Dendritic cell treated with granulocyte-macrophage colony-stimulating factor and Interleukin-4, amounts not matched to agents 40 ng/mL and 50 ng/mL, for 4 days (primary cell): ENCODE measurements at regions not wholly inside any gene's neighbourhood (a gene's known extent, or its start where the extent isn't known, plus 50 kb on each side); places are given as distances from the start of the nearest gene placed in this dataset.

ENCODE experiments used
- H3K27ac Mint-ChIP-seq: one replicate; pipeline ENCODE4 v1.8.0; 2022; ENCODE audit warnings: mild to moderate bottlenecking, mixed read lengths
- H3K27me3 Mint-ChIP-seq: one replicate; pipeline ENCODE4 v1.8.0; 2022; ENCODE audit warnings: mild to moderate bottlenecking, mixed read lengths
- H3K36me3 Mint-ChIP-seq: one replicate; pipeline ENCODE4 v1.8.0; 2022; ENCODE audit warnings: low read depth, mixed read lengths
- H3K4me1 Mint-ChIP-seq: one replicate; pipeline ENCODE4 v1.8.0; 2022; ENCODE audit warnings: low read depth, mixed read lengths
- H3K4me3 Mint-ChIP-seq: one replicate; pipeline ENCODE4 v1.8.0; 2022; ENCODE audit warnings: mild to moderate bottlenecking, moderate library complexity, mixed read lengths
- H3K9me3 Mint-ChIP-seq: one replicate; pipeline ENCODE4 v1.8.0; 2022; ENCODE audit warnings: mixed read lengths
- intact Hi-C: fragments of 100-400 bp; cut with micrococcal nuclease; formaldehyde crosslinking; loops from one replicate; pipeline ENCODE4 v1.15.0; 2022

GRCh38 chr4:156505341-156505955 lies 466.2 kb downstream of the PDGFC start:
- Mint-ChIP-seq H3K27ac (no peak overlapping the region), H3K4me1 (no peaks in the 10 kb centered on the region), H3K36me3 (no peaks in the 10 kb centered on the region), H3K9me3 (peaks cover 23% of the 10 kb centered on the region), H3K27me3 (no peaks in the 10 kb centered on the region), H3K4me3 (no peak overlapping the region)
- intact Hi-C loops, result no loop called here

- Mint-ChIP-seq H3K36me3 (no peaks in the 10 kb centered on the region), H3K4me1 (no peaks in the 10 kb centered on the region), H3K27me3 (no peaks in the 10 kb centered on the region)
Measured at GRCh38 chr4:156503119-156503518, 468.5 kb downstream of the PDGFC start.

GRCh38 chr4:156501962-156502361 lies 469.6 kb downstream of the PDGFC start:
- Mint-ChIP-seq H3K9me3 (peaks cover 23% of the 10 kb centered on the region), H3K27me3 (no peaks in the 10 kb centered on the region), H3K4me3 (no peak overlapping the region), H3K4me1 (no peaks in the 10 kb centered on the region), H3K36me3 (no peaks in the 10 kb centered on the region), H3K27ac (no peak overlapping the region)
- intact Hi-C loops, result no loop called here

More at GRCh38 chr4:156503119-156503518, 468.5 kb downstream of the PDGFC start:
- H3K9me3 Mint-ChIP-seq, result peaks cover 23% of the 10 kb centered on the region
- H3K4me3 Mint-ChIP-seq, result no peak overlapping the region
- no peak overlapping the region for H3K27ac Mint-ChIP-seq
- intact Hi-C loops, result no loop called here

GRCh38 chr4:156499684-156500083 lies 471.9 kb downstream of the PDGFC start:
- intact Hi-C loops, result no loop called here
- no peak overlapping the region for H3K27ac Mint-ChIP-seq

GRCh38 chr4:156497486-156497885 lies 474.1 kb downstream of the PDGFC start:
- no peak overlapping the region for H3K4me3 Mint-ChIP-seq
- no peaks in the 10 kb centered on the region for H3K4me1 Mint-ChIP-seq
- intact Hi-C loops, result no loop called here
- no peak overlapping the region for H3K27ac Mint-ChIP-seq
- no peaks in the 10 kb centered on the region for H3K27me3 Mint-ChIP-seq
- peaks cover 12% of the 10 kb centered on the region for H3K9me3 Mint-ChIP-seq
- no peaks in the 10 kb centered on the region for H3K36me3 Mint-ChIP-seq

More at GRCh38 chr4:156499684-156500083, 471.9 kb downstream of the PDGFC start:
- Mint-ChIP-seq H3K4me1 (no peaks in the 10 kb centered on the region), H3K36me3 (no peaks in the 10 kb centered on the region), H3K27me3 (no peaks in the 10 kb centered on the region), H3K9me3 (peaks cover 23% of the 10 kb centered on the region), H3K4me3 (no peak overlapping the region)

GRCh38 chr4:156496797-156497196 lies 474.8 kb downstream of the PDGFC start:
- intact Hi-C loops, result no loop called here
- Mint-ChIP-seq H3K4me1 (no peaks in the 10 kb centered on the region), H3K9me3 (peaks cover 7% of the 10 kb centered on the region), H3K27ac (no peak overlapping the region), H3K36me3 (no peaks in the 10 kb centered on the region), H3K27me3 (no peaks in the 10 kb centered on the region), H3K4me3 (no peak overlapping the region)

- Mint-ChIP-seq H3K9me3 (no peaks in the 10 kb centered on the region), H3K4me3 (no peak overlapping the region), H3K27me3 (no peaks in the 10 kb centered on the region), H3K4me1 (no peaks in the 10 kb centered on the region), H3K27ac (no peak overlapping the region), H3K36me3 (no peaks in the 10 kb centered on the region)
- intact Hi-C loops, result no loop called here
Measured at GRCh38 chr4:156495836-156496235, 475.8 kb downstream of the PDGFC start.

GRCh38 chr4:156495091-156495490 lies 476.5 kb downstream of the PDGFC start:
- Mint-ChIP-seq H3K27me3 (no peaks in the 10 kb centered on the region), H3K27ac (no peak overlapping the region), H3K4me3 (no peak overlapping the region), H3K9me3 (no peaks in the 10 kb centered on the region), H3K4me1 (no peaks in the 10 kb centered on the region), H3K36me3 (no peaks in the 10 kb centered on the region)
- intact Hi-C loops, result no loop called here

GRCh38 chr4:156493858-156494257 lies 477.7 kb downstream of the PDGFC start:
- Mint-ChIP-seq H3K36me3 (no peaks in the 10 kb centered on the region), H3K27ac (no peak overlapping the region), H3K4me1 (no peaks in the 10 kb centered on the region), H3K27me3 (no peaks in the 10 kb centered on the region), H3K9me3 (no peaks in the 10 kb centered on the region), H3K4me3 (no peak overlapping the region)
- intact Hi-C loops, result no loop called here

GRCh38 chr4:156487107-156487506 lies 484.5 kb downstream of the PDGFC start:
- Mint-ChIP-seq H3K36me3 (no peaks in the 10 kb centered on the region), H3K27me3 (no peaks in the 10 kb centered on the region), H3K27ac (no peak overlapping the region), H3K4me1 (no peaks in the 10 kb centered on the region), H3K9me3 (no peaks in the 10 kb centered on the region), H3K4me3 (no peak overlapping the region)
- intact Hi-C loops, result loop anchor here (10.0 kb wide), 1 partner anchor 188 kb away; no protein-coding TSS in a partner anchor

GRCh38 chr4:156481845-156482244 lies 489.8 kb downstream of the PDGFC start:
- H3K36me3 Mint-ChIP-seq, result no peaks in the 10 kb centered on the region
- H3K27me3 Mint-ChIP-seq, result no peaks in the 10 kb centered on the region
- no peak overlapping the region for H3K4me3 Mint-ChIP-seq
- H3K4me1 Mint-ChIP-seq, result no peaks in the 10 kb centered on the region
- H3K27ac Mint-ChIP-seq, result no peak overlapping the region
- intact Hi-C loops, result loop anchor here (10.0 kb wide), 1 partner anchor 193 kb away; no protein-coding TSS in a partner anchor
- no peaks in the 10 kb centered on the region for H3K9me3 Mint-ChIP-seq

GRCh38 chr4:156477636-156478035 lies 494.0 kb downstream of the PDGFC start:
- Mint-ChIP-seq H3K4me3 (no peak overlapping the region), H3K36me3 (no peaks in the 10 kb centered on the region), H3K27ac (no peak overlapping the region), H3K4me1 (no peaks in the 10 kb centered on the region), H3K27me3 (no peaks in the 10 kb centered on the region), H3K9me3 (no peaks in the 10 kb centered on the region)
- intact Hi-C loops, result loop anchor here (5.0 to 10.0 kb wide), 2 partner anchors 490 to 1497 kb away; no protein-coding TSS in a partner anchor

GRCh38 chr4:156476359-156476758 lies 495.2 kb downstream of the PDGFC start:
- Mint-ChIP-seq H3K27ac (no peak overlapping the region), H3K4me1 (no peaks in the 10 kb centered on the region), H3K27me3 (no peaks in the 10 kb centered on the region), H3K9me3 (no peaks in the 10 kb centered on the region), H3K4me3 (no peak overlapping the region), H3K36me3 (no peaks in the 10 kb centered on the region)
- intact Hi-C loops, result loop anchor here (5.0 to 10.0 kb wide), 2 partner anchors 491 to 1498 kb away; no protein-coding TSS in a partner anchor

- Mint-ChIP-seq H3K4me3 (no peak overlapping the region), H3K27me3 (no peaks in the 10 kb centered on the region), H3K36me3 (no peaks in the 10 kb centered on the region), H3K9me3 (no peaks in the 10 kb centered on the region), H3K27ac (no peak overlapping the region), H3K4me1 (no peaks in the 10 kb centered on the region)
- intact Hi-C loops, result loop anchor here (1.0 to 10.0 kb wide), 4 partner anchors 492 to 1499 kb away; no protein-coding TSS in a partner anchor
Measured at GRCh38 chr4:156475322-156475721, 496.3 kb downstream of the PDGFC start.

- Mint-ChIP-seq H3K4me3 (no peak overlapping the region), H3K4me1 (no peaks in the 10 kb centered on the region), H3K27me3 (no peaks in the 10 kb centered on the region), H3K36me3 (no peaks in the 10 kb centered on the region), H3K27ac (no peak overlapping the region), H3K9me3 (no peaks in the 10 kb centered on the region)
- intact Hi-C loops, result loop anchor here (10.0 kb wide), 1 partner anchor 1502 kb away; no protein-coding TSS in a partner anchor
Measured at GRCh38 chr4:156473151-156473550, 498.4 kb downstream of the PDGFC start.
